Suprapubic skin (tissue), 4 donors: ENCODE measurements at regions not wholly inside any gene's neighbourhood (a gene's known extent, or its start where the extent isn't known, plus 50 kb on each side); places are given as distances from the start of the nearest gene placed in this dataset.

Experiments used
- POLR2A ChIP-seq, 2 donors: fragments of 450-650 bp; IDR thresholded peaks; one replicate each; pipeline ENCODE4 v1.6.1; 2017; ENCODE audit warnings: antibody characterized with exemption in 2 of 2, mild to moderate bottlenecking in 2 of 2, moderate library complexity in 2 of 2
- POLR2AphosphoS5 ChIP-seq, 3 donors: sonication (generic); formaldehyde crosslinking; IDR thresholded peaks; one replicate each; pipeline ENCODE4 v1.6.1; 2017; ENCODE audit warnings: antibody characterized with exemption in 3 of 3
- TF ChIP-seq, protein P1 (sequence below), 2 donors: fragments of 200-600 bp in 1 of 2; fragments of 450-650 bp in 1 of 2; sonication (generic) in 1 of 2; IDR thresholded peaks; one replicate each; pipeline ENCODE4 v1.5.1; 2016 to 2019; ENCODE audit warnings: antibody characterized with exemption in 2 of 2, mild to moderate bottlenecking in 1 of 2, moderate library complexity in 1 of 2

GRCh38 chr21:36557316-36557715 is 77.4 kb upstream of the CLDN14 start:
- TF ChIP-seq, protein P1, sequence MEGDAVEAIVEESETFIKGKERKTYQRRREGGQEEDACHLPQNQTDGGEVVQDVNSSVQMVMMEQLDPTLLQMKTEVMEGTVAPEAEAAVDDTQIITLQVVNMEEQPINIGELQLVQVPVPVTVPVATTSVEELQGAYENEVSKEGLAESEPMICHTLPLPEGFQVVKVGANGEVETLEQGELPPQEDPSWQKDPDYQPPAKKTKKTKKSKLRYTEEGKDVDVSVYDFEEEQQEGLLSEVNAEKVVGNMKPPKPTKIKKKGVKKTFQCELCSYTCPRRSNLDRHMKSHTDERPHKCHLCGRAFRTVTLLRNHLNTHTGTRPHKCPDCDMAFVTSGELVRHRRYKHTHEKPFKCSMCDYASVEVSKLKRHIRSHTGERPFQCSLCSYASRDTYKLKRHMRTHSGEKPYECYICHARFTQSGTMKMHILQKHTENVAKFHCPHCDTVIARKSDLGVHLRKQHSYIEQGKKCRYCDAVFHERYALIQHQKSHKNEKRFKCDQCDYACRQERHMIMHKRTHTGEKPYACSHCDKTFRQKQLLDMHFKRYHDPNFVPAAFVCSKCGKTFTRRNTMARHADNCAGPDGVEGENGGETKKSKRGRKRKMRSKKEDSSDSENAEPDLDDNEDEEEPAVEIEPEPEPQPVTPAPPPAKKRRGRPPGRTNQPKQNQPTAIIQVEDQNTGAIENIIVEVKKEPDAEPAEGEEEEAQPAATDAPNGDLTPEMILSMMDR (IDR thresholded peaks at IDR 0.05) = no peak
- TF ChIP-seq POLR2AphosphoS5 (IDR thresholded peaks at IDR 0.05) (no peak), POLR2A (IDR thresholded peaks at IDR 0.05) (no peak)
